ENCODE measurements at regions not wholly inside any gene's neighbourhood (a gene's known extent, or its start where the extent isn't known, plus 50 kb on each side); places are given as distances from the start of the nearest gene placed in this dataset.
"Not testable (repeated sequence)": the region's sequence is repeated elsewhere in the genome, so short reads cannot be mapped to it uniquely, and the experiment has no call there.

DNA sequence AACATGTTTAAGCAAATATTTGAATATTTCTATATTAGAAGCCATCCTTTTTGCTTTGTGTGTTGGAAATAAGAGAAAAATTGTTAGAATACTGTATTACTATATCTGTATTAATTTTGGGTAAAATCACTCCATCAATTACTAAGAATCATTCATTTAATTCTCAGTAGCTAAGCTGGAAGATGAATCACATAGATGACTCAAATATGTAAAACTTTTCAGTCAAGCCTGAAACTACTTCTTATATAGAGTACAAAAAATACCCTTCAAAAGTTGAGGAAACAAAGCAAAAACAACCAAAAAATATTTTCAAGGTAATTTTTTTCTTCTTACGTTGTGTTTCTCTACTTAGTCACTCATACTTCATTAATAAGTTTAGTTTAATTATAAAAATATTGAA is 205.7 kb upstream of the ROBO1 start:
- no peak for DNase-seq (ENCODE audit: low read depth)

DNA sequence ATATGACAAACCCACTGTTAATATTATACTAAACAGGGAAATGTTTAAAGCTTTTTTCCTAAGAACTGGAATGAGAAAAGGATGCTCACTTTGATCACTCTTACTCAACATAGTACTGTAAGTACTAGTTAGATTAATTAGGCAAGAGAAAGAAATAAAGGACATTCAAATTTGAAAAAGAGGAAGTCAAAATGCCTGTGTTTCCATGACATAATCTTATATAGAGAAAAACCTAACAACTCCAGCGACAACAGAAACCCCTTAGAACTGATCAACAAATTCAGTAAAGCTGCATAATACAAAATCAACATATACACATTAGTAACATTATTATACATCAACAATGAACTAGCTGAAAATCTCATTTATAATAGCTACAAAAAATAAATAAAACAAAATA is 200.6 kb upstream of the ROBO1 start:
- DNase-seq (ENCODE audit: low read depth) = no peak

DNA sequence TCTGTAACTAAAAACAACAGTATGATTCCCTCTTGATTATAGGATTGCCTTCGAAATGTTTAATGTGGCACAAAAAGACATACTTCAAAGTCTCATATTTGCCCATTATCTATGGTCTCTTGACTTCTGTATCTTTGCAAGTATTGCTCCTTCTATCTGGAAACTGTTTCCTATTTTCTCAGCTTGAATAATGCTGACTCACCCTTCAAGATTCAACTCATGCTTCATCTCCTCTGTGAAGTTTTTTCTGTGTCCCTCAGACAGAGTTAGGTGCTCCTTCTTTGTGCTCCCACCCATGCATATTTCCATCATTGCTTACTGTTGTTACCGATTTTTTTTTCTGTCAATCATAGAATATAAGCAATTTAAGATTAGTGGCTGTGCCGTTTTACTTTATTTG is 192.8 kb upstream of the ROBO1 start:
- no peak for DNase-seq (ENCODE audit: low read depth)

DNA sequence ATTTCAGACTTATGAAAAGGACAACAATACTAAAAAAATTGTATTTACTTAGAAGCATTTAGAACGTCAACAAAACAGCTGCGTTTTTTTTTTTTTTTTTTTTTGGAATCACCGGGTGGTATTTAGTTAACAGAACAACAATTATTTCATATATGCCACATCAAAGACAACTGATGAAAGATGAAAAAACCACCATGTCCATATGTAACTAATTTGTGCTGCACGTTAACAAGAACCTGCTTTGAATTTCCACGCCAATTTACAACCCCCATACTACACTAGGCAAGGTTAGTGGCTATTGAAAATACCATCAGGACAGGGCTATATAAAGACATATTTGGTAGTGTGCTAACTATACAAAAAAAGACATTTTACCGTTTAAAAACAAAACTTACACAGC is 189.3 kb upstream of the ROBO1 start:
- peak; percentile 3 for DNase-seq (ENCODE audit: low read depth)

GRCh38 chr3:79954756-79955155 is 187.0 kb upstream of the ROBO1 start:
- no peak for DNase-seq (ENCODE audit: low read depth)

DNA sequence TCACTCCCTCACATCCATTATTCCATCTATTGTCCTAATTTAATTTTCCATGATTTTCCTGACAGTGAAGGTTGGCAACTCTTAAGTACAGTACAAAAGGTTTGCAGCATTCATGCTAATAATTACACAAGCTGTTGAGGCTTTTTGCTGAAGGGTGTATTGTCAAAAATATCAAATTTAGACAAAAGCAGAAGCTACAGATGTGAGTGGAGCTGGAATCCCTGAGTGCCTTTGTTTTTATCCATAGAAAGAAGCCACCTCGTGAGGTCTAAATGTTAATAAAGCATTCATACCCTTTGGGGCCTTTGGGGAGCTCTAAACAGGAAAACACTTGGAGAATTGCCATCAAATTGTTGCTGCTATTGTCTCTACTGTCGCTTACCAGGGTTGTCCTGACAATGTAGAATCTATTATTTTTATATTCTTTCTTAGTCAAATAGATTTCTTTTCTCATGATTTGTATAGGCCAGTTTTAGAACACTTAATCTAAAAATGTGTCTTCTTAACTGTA is 185.8 kb upstream of the ROBO1 start:
- no peak for DNase-seq (ENCODE audit: low read depth)

- not testable (repeated sequence) for DNase-seq (ENCODE audit: low read depth)
These were observed 183.6 kb upstream of the ROBO1 start for GRCh38 chr3:79951426-79951825.

GRCh38 chr3:79947957-79948356 is 180.2 kb upstream of the ROBO1 start:
- DNase-seq (ENCODE audit: low read depth) = no peak

DNA sequence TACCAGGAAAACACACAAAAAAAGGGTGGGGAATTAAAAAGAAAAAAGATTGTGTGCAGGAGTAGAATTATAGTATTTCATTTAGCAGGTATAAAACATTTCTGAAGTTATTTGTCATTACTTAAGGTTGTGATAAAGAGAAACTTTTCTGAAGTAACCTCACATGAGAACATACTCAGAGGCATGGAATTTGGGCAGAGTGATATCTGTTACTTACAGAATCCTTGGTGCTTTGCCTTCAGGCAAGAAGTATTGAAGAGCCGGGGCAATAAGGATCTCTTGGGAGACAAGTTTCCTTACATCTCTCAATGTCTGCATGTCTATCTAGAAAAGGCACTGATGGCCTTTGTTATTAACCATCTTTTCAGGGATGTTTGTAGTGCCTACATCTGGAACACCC is 179.7 kb upstream of the ROBO1 start:
- no peak for DNase-seq (ENCODE audit: low read depth)

DNA sequence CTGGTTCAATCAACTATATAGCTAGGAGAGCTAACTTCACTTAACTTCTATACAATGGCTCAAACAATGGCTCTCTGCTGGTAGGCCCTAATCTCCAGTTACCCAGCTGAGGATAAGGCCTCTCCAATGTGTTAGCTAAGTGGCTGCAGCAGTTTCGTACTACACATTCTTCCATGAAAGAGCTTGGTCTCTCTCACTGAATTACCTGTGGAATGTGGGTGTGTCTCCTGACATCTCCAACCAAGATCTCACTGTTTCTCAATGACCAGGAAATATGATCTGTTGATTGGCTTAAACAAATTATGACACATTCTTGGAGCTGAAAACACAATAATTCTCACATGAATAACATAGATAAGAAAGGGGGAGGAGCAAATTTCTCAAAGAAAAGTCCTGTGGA is 169.8 kb upstream of the ROBO1 start:
- DNase-seq (ENCODE audit: low read depth) = no peak

GRCh38 chr3:79930196-79930595 is 162.4 kb upstream of the ROBO1 start:
- no peak for DNase-seq (ENCODE audit: low read depth)

DNA sequence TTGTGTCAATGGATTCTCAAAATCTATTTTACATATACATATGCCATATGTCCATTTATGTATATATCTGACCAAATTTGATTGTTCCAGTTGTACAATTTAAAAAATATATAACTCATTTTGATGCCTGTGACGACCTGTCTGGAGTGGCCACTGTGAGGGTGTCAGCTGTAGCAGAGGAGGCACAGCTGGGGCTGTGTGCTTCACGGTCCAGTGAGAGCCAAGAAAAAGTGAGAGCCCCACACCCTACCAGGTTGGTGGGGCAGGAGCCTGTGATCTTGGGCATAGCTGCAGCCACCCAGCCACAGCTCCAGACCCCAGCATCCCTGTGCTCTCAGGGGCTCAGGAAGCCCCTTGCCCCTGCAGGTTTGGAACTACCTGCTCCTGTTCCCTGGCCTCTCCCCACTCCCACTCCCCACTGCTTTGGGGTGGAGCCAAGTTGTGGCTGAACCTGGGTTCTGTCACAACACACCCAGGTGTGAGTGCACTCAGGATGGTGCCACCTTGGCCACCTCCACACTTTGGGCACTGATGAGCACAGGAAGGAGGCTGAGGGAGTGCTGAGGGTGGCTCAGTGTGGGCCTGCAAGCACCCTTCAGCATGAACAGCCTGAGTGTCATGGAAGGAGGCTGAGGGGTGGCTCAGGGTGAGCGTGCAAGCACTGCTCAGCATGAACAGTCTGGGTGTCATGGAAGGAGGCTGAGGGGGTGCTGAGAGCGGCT is 161.1 kb upstream of the ROBO1 start:
- DNase-seq (ENCODE audit: low read depth) = no peak

GRCh38 chr3:79926522-79926921 is 158.7 kb upstream of the ROBO1 start:
- DNase-seq (ENCODE audit: low read depth) = no peak

DNA sequence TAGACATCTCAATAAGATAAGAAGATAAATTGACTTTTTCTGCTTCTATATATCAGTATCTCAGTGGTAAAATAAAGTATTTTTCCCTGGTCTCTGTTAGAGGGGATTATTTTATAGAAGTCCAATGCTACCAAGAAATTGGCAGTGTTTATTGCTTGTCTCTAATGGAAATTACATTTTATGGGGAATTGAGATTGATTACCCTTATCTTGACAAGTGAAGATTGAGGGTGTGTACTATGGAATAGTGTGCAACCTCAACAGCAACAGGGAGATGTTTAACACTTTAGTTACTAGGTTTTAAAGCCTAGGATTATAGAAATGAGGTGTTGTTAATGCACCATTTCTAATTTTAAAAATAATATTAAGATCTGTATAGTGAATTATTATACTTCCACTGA is 154.8 kb upstream of the ROBO1 start:
- no peak for DNase-seq (ENCODE audit: low read depth)

DNA sequence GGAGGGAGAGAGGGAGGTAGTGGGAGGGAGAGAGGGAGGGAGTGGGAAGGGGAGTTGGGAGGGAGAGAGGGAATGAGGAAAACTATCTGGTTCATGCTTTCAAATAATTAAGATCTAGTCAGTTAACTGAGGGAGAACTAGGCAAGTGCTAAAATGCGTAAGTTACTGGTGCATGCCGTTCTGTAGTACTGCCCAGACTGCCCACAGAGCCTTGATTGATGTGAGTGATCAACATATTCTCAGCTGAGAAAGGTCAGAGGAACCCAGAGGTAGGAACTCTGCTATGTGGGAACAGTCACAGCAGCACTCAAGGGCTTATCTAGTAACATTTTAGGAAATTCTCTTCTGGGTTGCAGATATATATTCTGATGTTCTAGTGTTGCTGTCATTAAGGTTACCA is 149.8 kb upstream of the ROBO1 start:
- DNase-seq (ENCODE audit: low read depth) = no peak

- DNase-seq (ENCODE audit: low read depth) = no peak
These were observed 142.5 kb upstream of the ROBO1 start for GRCh38 chr3:79910337-79910736.

- DNase-seq (ENCODE audit: low read depth) = no peak
These were observed 138.3 kb upstream of the ROBO1 start for GRCh38 chr3:79906106-79906505.

DNA sequence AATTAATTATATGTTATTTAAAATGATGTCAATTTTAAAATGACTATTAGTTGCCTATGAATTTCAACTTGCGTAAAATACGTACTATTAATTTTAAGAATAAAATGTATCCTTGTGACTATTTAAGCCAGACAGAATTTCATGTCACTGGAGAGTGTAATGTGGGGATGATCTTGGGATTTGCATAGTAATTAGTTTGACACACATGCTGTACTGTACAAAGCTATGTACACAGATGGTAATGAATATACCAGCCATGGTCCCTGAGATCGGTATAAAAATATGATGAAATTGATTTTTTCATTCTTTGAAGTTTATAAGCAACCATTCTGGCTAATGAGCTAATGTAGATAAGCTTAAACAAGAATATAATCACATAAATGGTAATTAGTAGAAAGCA is 134.4 kb upstream of the ROBO1 start:
- no peak for DNase-seq (ENCODE audit: low read depth)

GRCh38 chr3:79898907-79899306 is 131.1 kb upstream of the ROBO1 start:
- no peak for DNase-seq (ENCODE audit: low read depth)

GRCh38 chr3:79896086-79896485 is 128.3 kb upstream of the ROBO1 start:
- DNase-seq (ENCODE audit: low read depth) = no peak

GRCh38 chr3:79887213-79887612 is 119.4 kb upstream of the ROBO1 start:
- DNase-seq (ENCODE audit: low read depth) = no peak

GRCh38 chr3:79886204-79886603 is 118.4 kb upstream of the ROBO1 start:
- no peak for DNase-seq (ENCODE audit: low read depth)

DNA sequence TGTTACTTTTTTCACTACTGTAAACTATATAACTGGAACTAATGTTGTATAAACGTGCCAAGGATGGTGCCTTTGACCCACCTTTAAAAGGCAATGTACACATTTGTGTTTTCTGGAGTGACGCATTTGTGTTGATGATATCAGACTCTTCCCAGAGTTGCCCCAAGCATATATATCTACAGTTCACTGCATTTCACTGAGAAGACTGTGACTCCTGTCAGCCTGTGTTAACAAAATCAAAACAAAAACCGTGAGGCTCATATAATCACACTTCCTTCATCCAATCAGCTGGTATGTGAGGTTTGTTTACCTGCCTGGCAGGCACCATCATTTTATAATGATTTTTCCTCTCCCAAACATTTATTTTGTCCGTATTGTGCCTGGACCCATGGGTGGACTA is 117.6 kb upstream of the ROBO1 start:
- no peak for DNase-seq (ENCODE audit: low read depth)

DNA sequence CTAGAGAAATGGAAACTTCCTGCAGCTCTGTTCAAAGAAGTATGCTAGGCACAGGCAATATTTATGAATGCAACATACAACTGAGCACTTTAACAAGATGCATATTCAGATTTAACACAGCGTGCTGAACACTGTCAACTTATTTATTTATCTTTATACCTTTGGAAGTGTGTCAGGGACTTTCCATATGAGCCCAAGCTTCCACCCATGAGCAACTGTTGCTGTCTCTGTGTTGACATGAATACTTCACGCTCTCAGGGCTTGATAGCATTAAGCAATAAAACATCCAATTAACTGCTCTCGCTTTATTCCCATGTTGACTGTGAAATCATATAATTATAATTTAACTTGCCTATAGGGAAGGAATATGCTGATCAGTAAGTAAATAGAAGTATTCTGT is 116.6 kb upstream of the ROBO1 start:
- DNase-seq (ENCODE audit: low read depth) = no peak
